Kidney glomerular epithelial cell (primary cell): ENCODE measurements at regions not wholly inside any gene's neighbourhood (a gene's known extent, or its start where the extent isn't known, plus 50 kb on each side); places are given as distances from the start of the nearest gene placed in this dataset.
A peak's percentile ranks its signal among the peaks of the same experiment; 100 is the strongest.
"Not testable (repeated sequence)": the region's sequence is repeated elsewhere in the genome, so short reads cannot be mapped to it uniquely, and the experiment has no call there.

ENCODE experiments used
- DNase-seq: peaks from one replicate; lab custom pipeline; 2025; lab: John Stamatoyannopoulos, UW

GRCh38 chr2:138315619-138316018 lies 186.0 kb upstream of the SPOPL start:
- not testable (repeated sequence) for DNase-seq

GRCh38 chr2:138319616-138320015 lies 182.0 kb upstream of the SPOPL start:
- DNase-seq = no peak

DNA sequence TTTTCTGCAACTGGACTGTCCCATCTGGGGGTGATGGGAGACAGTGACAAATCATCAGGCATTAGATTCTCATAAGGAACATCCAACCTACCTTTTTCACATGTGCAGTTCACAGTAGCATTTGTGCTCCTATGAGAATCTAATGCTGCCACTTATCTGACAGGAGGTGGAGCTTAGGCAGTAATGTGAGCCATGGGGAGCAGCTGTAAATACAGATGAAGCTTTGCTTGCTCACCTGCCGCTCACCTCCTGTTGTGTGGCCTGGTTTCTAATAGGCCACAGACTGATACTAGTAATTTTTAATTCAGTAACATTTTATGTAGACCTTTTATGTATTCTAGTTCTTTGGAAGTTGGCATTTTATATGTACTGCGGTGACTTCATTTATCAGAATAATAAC lies 180.1 kb upstream of the SPOPL start:
- DNase-seq = no peak

- no peak for DNase-seq
Observed at GRCh38 chr2:138323382-138324067, 178.0 kb upstream of the SPOPL start.

- no peak for DNase-seq
Observed at GRCh38 chr2:138324068-138324771, 177.3 kb upstream of the SPOPL start.

DNA sequence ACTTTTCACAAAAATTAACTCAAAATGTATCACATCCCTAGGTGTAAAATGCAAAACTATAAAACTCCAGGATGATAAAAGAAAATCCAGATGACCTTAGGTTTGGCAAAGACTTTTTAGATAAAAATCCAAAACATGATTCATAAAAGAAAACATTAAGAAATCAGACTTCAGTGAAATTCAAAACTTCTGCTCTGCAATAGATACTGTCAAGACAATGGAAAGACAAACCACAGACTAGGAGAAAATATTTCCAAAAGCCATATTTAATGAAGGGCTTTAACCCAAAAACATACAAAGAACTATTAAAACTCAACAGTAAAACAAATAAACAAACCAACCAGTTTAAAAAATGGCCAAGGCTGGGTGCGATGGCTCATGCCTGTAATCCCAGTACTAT lies 173.6 kb upstream of the SPOPL start:
- no peak for DNase-seq

DNA sequence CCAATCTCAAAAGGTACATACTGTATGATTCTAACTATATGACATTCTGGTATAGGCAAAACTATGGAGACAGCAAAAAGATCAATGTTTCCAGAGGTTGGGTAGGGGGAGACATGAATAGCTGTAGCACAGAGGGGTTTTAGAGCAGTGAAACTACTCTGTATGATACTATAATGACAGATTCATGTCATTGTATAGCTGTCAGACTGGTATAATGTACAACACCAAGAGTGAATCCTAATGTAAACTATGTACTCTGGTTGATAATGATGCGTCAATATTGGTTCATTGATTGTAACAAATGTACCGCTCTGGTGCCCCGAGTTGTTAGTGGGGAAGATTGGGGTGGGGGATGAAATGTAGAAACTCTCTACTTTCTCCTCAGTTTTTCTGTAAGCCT lies 172.4 kb upstream of the SPOPL start:
- no peak for DNase-seq

DNA sequence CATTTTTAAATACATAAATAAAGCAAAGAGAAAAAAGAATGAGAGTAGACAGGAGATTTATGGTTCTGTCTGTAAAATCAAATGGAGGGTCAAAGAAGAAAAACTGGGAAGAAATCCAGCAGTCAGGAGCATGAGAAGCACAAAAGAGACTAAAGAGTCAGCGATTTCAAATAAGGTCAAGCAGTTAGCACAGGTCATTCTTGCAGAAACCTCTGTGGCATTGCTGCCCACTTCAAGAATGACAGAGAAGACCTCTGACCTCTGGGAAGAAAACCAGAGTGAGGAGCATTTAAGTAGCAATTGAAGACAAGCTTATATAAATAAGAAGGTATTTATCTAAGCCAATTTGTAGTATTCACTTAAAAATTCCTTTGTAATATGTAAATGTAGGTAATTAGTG lies 172.0 kb upstream of the SPOPL start:
- DNase-seq = no peak

DNA sequence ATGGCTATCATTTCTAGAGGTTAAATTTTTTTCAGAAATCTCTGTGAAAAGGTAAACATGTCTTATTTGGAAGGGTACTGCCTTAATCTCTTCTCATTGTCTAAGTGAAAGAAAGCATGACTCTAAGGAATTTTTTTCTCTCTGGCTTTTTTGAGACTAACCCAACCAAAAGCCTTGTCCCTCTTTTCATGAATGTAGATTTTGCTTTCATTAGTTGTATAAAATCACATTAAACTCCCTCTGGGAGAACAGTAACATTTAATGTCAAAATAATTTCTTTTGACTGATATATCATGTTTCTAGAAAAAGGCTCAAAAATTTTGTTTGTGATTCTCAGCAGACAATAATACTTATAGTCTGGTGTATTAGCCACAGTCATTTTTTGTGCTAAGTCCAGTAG lies 168.4 kb upstream of the SPOPL start:
- no peak for DNase-seq

GRCh38 chr2:138333677-138334076 lies 167.9 kb upstream of the SPOPL start:
- no peak for DNase-seq

DNA sequence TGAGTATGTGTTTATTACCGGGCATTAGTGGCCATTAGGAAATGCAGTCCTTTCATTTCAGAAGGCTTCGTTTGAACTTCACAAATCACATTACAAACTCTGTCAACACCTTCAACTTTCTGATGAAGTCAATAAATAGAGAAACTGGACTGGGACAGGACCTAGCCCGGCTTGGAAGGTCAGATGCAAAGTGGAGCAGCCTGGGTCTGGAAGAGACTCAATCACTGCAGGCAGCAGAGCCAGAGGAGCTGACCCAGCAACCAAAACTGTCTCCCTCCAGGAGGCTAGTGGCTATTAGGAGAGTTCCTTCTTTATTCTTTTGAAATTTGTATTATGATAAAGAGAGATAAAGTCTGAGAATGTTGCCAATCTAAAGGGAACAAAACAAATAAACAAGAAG lies 167.2 kb upstream of the SPOPL start:
- DNase-seq = no peak

DNA sequence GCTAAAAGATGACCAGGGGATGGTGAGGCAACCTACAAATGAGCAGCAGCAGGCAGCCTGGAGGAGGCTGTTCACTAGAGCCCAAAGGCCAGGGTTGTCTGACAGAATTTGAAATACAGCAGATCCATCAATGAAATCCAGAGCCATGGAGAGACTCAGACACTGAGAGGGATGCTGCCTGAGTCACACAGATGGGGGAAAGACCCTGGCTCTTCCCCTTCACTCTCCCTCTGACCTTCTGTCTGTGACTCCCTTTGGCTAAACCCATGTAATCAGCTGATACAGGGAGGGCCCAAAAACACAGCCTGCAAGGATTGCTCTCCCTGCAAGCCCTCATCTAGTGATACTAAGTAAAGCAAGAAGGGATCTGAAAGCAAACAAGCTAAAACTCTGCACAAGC lies 166.5 kb upstream of the SPOPL start:
- DNase-seq = no peak

GRCh38 chr2:138336146-138336545 lies 165.4 kb upstream of the SPOPL start:
- no peak for DNase-seq

DNA sequence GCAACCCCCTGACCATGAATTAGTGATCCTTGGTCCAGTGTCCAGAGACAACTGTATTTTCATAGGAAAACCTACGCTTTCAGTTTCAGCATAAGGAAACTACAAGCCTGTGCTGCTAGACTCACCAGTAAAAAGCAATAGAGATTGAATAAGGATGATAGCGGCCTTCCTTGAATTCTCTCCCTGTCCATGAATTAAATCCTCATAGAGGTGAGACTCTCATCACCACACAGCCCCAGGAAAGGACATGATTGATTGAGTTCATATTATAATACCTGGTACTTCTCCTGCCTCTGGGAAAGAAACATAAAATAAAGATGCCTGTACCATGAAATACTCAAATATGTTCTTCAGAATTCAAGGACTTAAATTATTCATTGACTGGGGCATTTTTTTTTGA lies 146.3 kb upstream of the SPOPL start:
- DNase-seq = no peak

GRCh38 chr2:138356178-138356577 lies 145.4 kb upstream of the SPOPL start:
- no peak for DNase-seq

GRCh38 chr2:138359532-138359931 lies 142.0 kb upstream of the SPOPL start:
- no peak for DNase-seq

GRCh38 chr2:138364554-138365162 lies 136.9 kb upstream of the SPOPL start:
- DNase-seq = peak; percentile 41

DNA sequence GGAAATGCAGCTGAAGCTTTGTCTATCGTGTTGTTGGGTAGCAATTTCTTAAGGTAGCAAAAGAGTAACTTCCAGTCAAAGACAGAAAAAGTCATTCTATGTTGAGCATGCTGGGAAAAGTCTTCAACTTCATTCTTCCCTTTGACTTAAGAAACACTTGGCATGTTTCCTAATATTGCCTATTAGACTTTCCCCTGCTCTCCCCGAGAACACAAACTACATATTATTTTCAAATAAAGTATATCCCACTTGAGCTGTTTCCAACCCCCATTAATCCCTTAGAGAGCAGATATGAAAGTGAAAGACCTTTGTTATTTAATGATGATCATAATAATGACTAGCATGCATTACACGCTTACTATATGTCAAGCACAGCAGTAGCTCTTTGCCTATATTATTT lies 136.0 kb upstream of the SPOPL start:
- no peak for DNase-seq

DNA sequence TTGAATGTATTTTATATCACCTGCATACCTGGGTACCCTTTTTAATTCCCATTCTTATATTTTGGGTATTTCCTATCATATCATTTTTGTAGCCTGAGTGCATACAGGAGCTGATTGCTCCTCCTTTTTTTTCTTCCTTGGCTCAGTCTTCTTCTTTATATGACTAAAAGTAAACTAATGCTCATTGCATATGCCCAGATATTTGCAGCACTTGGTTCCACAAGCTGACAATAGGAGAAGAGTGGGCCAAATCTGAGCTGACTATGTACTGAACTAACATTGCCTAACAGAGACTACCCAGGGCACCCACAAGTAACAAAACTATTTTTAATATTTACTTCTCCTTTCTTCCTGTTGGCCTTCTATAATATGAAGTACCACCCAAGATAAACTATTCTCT lies 131.7 kb upstream of the SPOPL start:
- DNase-seq = no peak

DNA sequence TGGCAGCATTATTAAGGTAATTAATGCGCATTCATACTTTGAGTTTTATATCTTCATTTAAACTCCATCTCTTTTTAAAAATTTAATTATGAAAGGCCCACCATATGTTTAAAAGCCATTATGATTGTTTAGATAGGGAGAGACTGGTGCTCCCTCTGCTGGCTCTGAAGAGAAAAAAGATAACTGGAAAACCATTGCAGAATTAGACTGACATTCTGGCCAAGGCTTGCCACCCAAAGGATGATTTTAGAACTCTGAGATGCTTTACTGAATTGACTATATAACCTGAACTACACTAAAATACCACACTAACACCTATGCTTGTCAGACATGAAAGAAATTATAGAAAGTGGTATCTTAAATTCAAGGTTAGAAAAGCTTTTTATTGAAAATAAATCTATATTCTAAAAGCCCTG lies 127.6 kb upstream of the SPOPL start:
- peak; percentile 63 for DNase-seq

GRCh38 chr2:138381373-138381772 lies 120.2 kb upstream of the SPOPL start:
- DNase-seq = no peak

DNA sequence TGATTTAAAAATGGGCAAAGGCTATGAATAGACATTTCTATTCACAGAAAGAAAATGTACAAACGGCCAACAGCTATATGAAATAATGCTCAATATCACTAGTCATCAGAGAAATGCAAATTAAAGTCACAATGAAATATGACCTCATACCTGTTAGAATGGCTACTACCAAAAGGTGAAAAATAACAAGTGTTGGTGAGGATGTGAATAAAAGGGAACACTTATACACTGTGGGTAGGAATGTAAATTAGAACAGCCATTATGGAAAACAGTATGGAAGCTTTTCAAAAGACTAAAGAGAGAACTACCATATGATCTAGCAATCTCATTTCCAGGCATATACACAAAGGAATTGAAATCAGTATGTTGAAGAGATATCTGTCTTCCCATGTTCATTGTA lies 118.9 kb upstream of the SPOPL start:
- no peak for DNase-seq

DNA sequence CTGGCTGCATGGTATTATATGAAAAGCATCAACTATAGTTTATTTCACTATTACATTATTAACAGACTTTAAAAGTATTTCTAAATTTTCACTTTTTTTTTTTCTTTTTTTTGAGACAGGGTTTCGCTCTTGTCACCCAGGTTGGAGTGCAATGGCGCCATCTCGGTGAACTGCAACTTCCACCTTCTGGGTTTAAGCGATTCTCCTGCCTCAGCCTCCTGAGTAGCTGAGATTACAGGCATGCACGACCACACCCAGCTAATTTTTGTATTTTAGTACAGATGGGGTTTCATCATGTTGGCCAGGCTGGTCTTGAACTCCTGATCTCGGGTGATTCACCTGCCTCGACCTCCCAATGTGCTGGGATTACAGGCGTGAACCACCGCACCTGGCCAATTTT lies 115.4 kb upstream of the SPOPL start:
- DNase-seq = not testable (repeated sequence)

- DNase-seq = no peak
Observed at GRCh38 chr2:138389063-138389462, 112.5 kb upstream of the SPOPL start.
